ENCODE measurements at regions not wholly inside any gene's neighbourhood (a gene's known extent, or its start where the extent isn't known, plus 50 kb on each side); places are given as distances from the start of the nearest gene placed in this dataset.

GRCh38 chr6:131379948-131380347, 193.1 kb upstream of the ARG1 start:
- DNase-seq: no peak
- no peak overlapping the region for H3K27ac ChIP-seq
- 78 to 88% (median 87%) methylated on average over 3 of the region's 3 CpGs for WGBS, 3 donors

GRCh38 chr6:131381052-131381708, 191.8 kb upstream of the ARG1 start:
- Histone ChIP-seq H3K27me3 (no peaks in the 10 kb centered on the region), H3K4me3 (no peak overlapping the region), H3K36me3 (no peaks in the 10 kb centered on the region), H3K4me1 (ENCODE audit: insufficient read depth) (no peaks in the 10 kb centered on the region), H3K9me3 (no peaks in the 10 kb centered on the region), H3K27ac (no peak overlapping the region)
- TF ChIP-seq EP300 (IDR thresholded peaks at IDR 0.05): no peak
- TF ChIP-seq CTCF (IDR thresholded peaks at IDR 0.05): no peak
- TF ChIP-seq POLR2A (IDR thresholded peaks at IDR 0.05): no peak
- no peak for DNase-seq
- WGBS, 3 donors: 68 to 83% (median 73%) methylated on average over 9 of the region's 9 CpGs
- intact Hi-C loops (cut with DNase I): no loop called here

More at GRCh38 chr6:131379948-131380347, 193.1 kb upstream of the ARG1 start:
- intact Hi-C loops (cut with DNase I): no loop called here
- Histone ChIP-seq H3K27me3 (no peaks in the 10 kb centered on the region), H3K36me3 (no peaks in the 10 kb centered on the region), H3K9me3 (no peaks in the 10 kb centered on the region), H3K4me1 (ENCODE audit: insufficient read depth) (no peaks in the 10 kb centered on the region), H3K4me3 (no peak overlapping the region)
- TF ChIP-seq EP300 (IDR thresholded peaks at IDR 0.05) (no peak), CTCF (IDR thresholded peaks at IDR 0.05) (no peak), POLR2A (IDR thresholded peaks at IDR 0.05) (no peak)

- no peak overlapping the region for H3K4me3 ChIP-seq
- TF ChIP-seq POLR2A (IDR thresholded peaks at IDR 0.05) (no peak), CTCF (IDR thresholded peaks at IDR 0.05) (no peak), EP300 (IDR thresholded peaks at IDR 0.05) (no peak)
- H3K27ac ChIP-seq: no peak overlapping the region
- H3K36me3 ChIP-seq: no peaks in the 10 kb centered on the region
- no peaks in the 10 kb centered on the region for H3K9me3 ChIP-seq
- H3K4me1 ChIP-seq (ENCODE audit: insufficient read depth): no peaks in the 10 kb centered on the region
- 8 to 17% (median 10%) methylated on average over 7 of the region's 7 CpGs for WGBS, 3 donors
- H3K27me3 ChIP-seq: no peaks in the 10 kb centered on the region
- intact Hi-C loops (cut with DNase I): no loop called here
- no peak for DNase-seq
Measured at GRCh38 chr6:131381709-131382093, 191.3 kb upstream of the ARG1 start.

GRCh38 chr6:131382631-131383030, 190.4 kb upstream of the ARG1 start:
- no peak overlapping the region for H3K4me3 ChIP-seq
- H3K27me3 ChIP-seq: no peaks in the 10 kb centered on the region
- no peaks in the 10 kb centered on the region for H3K4me1 ChIP-seq (ENCODE audit: insufficient read depth)
- 81 to 86% (median 84%) methylated on average over 10 of the region's 10 CpGs for WGBS, 3 donors
- DNase-seq: no peak
- no peaks in the 10 kb centered on the region for H3K36me3 ChIP-seq
- H3K9me3 ChIP-seq: no peaks in the 10 kb centered on the region
- intact Hi-C loops (cut with DNase I): no loop called here
- no peak overlapping the region for H3K27ac ChIP-seq
- TF ChIP-seq POLR2A (IDR thresholded peaks at IDR 0.05): no peak
- TF ChIP-seq EP300 (IDR thresholded peaks at IDR 0.05): no peak
- no peak for TF ChIP-seq CTCF (IDR thresholded peaks at IDR 0.05)

Data from ovary (tissue), 7 donors.